ENCODE measurements at regions not wholly inside any gene's neighbourhood (a gene's known extent, or its start where the extent isn't known, plus 50 kb on each side); places are given as distances from the start of the nearest gene placed in this dataset.

DNA sequence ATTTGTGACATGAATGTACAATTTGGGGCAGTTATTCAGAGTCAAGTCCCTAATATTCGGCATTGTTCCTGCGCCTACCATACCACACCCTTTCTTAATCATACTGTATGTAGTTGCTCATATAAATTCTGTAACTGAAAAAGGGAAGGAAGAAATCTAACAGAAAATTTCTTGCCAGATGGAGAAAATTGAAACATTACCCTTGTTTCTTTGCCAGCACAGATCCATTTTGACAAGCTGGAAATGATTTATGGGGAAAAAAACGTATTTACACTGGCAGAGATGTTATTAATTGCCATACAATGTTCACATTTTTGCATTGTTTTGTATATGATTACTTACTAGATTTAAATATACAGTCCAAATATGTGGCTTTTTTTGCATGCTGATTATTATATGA lies 363.8 kb upstream of the PKN2 start:
- Histone ChIP-seq H3K4me3 (ENCODE audit: low read depth, low read length, poor library complexity, severe bottlenecking) (no peak overlapping the region), H2AFZ (ENCODE audit: low read length) (no peak overlapping the region), H3K4me1 (ENCODE audit: insufficient read depth, low read length, poor library complexity, severe bottlenecking) (no peaks in the 10 kb centered on the region), H3K9me3 (ENCODE audit: low read length) (no peaks in the 10 kb centered on the region), H3K79me2 (ENCODE audit: insufficient read depth, low read depth, low read length) (no peaks in the 10 kb centered on the region), H3K27ac (ENCODE audit: low read depth, low read length, poor library complexity, severe bottlenecking) (no peak overlapping the region), H3K9me2 (ENCODE audit: insufficient read depth, low read length) (no peaks in the 10 kb centered on the region), H4K20me1 (ENCODE audit: insufficient read depth, low read length) (no peaks in the 10 kb centered on the region), H3K36me3 (ENCODE audit: insufficient read depth, low read length) (no peaks in the 10 kb centered on the region), H3K4me2 (ENCODE audit: low read length) (no peak overlapping the region)
- DNase-seq (ENCODE audit: low spot score): no peak
- ChIA-PET CTCF (ENCODE audit: unreplicated experiment) (no interaction called here), POLR2A (no interaction called here)
- intact Hi-C loops (cut with micrococcal nuclease; ENCODE audit: unreplicated experiment): no loop called here
- no TSS peak for BruUV-seq (replicated peaks)
- TF ChIP-seq EZH2phosphoT487 (IDR thresholded peaks at IDR 0.05; ENCODE audit: borderline replicate concordance, low read depth, low read length): no peak
- TF ChIP-seq, protein P1, sequence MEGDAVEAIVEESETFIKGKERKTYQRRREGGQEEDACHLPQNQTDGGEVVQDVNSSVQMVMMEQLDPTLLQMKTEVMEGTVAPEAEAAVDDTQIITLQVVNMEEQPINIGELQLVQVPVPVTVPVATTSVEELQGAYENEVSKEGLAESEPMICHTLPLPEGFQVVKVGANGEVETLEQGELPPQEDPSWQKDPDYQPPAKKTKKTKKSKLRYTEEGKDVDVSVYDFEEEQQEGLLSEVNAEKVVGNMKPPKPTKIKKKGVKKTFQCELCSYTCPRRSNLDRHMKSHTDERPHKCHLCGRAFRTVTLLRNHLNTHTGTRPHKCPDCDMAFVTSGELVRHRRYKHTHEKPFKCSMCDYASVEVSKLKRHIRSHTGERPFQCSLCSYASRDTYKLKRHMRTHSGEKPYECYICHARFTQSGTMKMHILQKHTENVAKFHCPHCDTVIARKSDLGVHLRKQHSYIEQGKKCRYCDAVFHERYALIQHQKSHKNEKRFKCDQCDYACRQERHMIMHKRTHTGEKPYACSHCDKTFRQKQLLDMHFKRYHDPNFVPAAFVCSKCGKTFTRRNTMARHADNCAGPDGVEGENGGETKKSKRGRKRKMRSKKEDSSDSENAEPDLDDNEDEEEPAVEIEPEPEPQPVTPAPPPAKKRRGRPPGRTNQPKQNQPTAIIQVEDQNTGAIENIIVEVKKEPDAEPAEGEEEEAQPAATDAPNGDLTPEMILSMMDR (conservative IDR thresholded peaks at IDR 0.05; ENCODE audit: low read length): no peak

DNA sequence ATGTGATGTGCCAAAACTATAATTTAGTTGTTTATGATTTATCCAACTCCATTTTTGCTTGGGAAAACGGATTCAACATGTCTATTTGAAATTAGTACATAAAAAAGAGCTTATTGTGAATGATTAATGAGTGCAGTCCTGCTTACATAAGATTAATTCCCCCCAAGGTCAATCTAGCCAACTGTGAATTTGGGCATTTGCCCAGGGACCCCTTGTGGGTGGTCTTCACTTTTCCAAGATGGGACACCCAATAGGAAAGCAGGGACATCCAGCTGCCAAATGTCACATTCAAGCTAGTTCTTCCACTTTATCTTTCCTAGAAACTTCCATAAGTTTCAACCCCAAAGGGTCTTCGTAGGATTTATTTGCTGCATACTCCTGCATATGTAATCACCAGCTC lies 362.4 kb upstream of the PKN2 start:
- BruUV-seq (replicated peaks): no TSS peak
- H3K27ac ChIP-seq (ENCODE audit: low read depth, low read length, poor library complexity, severe bottlenecking): no peak overlapping the region
- no peak overlapping the region for H2AFZ ChIP-seq (ENCODE audit: low read length)
- H3K79me2 ChIP-seq (ENCODE audit: insufficient read depth, low read depth, low read length): no peaks in the 10 kb centered on the region
- DNase-seq (ENCODE audit: low spot score): no peak
- H3K9me3 ChIP-seq (ENCODE audit: low read length): no peaks in the 10 kb centered on the region
- no peaks in the 10 kb centered on the region for H4K20me1 ChIP-seq (ENCODE audit: insufficient read depth, low read length)
- no peak overlapping the region for H3K4me2 ChIP-seq (ENCODE audit: low read length)
- no peaks in the 10 kb centered on the region for H3K4me1 ChIP-seq (ENCODE audit: insufficient read depth, low read length, poor library complexity, severe bottlenecking)
- H3K4me3 ChIP-seq (ENCODE audit: low read depth, low read length, poor library complexity, severe bottlenecking): no peak overlapping the region
- CTCF ChIA-PET (ENCODE audit: unreplicated experiment): no interaction called here
- intact Hi-C loops (cut with micrococcal nuclease; ENCODE audit: unreplicated experiment): no loop called here
- no peaks in the 10 kb centered on the region for H3K36me3 ChIP-seq (ENCODE audit: insufficient read depth, low read length)
- H3K9me2 ChIP-seq (ENCODE audit: insufficient read depth, low read length): no peaks in the 10 kb centered on the region
- POLR2A ChIA-PET: interaction anchor here (0.6 kb wide), 3 partner anchors 8 to 1618 kb away, joined by 3 read pairs; partner anchors contain the start of gene SH3GLB1
- TF ChIP-seq, protein P1 (conservative IDR thresholded peaks at IDR 0.05; ENCODE audit: low read length): no peak
- no peak for TF ChIP-seq EZH2phosphoT487 (IDR thresholded peaks at IDR 0.05; ENCODE audit: borderline replicate concordance, low read depth, low read length)

DNA sequence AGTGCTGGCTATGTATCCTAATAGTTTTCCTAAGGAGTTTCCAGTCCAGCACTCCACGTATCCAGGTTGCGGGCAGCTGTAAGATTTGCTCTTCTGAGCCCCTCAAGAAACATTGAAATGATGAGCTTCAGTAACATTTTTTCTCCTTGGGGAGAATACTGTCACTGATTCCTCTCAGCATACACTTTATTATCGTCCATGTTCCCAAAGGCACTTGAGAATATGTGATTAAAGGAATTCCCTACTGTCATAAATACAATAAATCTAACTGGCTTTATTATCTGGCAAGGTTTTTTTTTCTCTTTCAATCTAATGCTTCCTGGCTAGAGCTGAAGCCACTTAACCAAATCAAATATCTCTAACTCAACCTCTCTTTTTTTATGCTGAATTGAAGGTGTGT lies 359.2 kb upstream of the PKN2 start:
- no peak for DNase-seq (ENCODE audit: low spot score)
- Histone ChIP-seq H3K4me3 (ENCODE audit: low read depth, low read length, poor library complexity, severe bottlenecking) (no peak overlapping the region), H4K20me1 (ENCODE audit: insufficient read depth, low read length) (no peaks in the 10 kb centered on the region), H3K36me3 (ENCODE audit: insufficient read depth, low read length) (no peaks in the 10 kb centered on the region), H3K4me1 (ENCODE audit: insufficient read depth, low read length, poor library complexity, severe bottlenecking) (no peaks in the 10 kb centered on the region), H3K79me2 (ENCODE audit: insufficient read depth, low read depth, low read length) (no peaks in the 10 kb centered on the region), H3K9me2 (ENCODE audit: insufficient read depth, low read length) (no peaks in the 10 kb centered on the region), H2AFZ (ENCODE audit: low read length) (no peak overlapping the region), H3K4me2 (ENCODE audit: low read length) (no peak overlapping the region), H3K9me3 (ENCODE audit: low read length) (no peaks in the 10 kb centered on the region), H3K27ac (ENCODE audit: low read depth, low read length, poor library complexity, severe bottlenecking) (no peak overlapping the region)
- BruUV-seq (replicated peaks): no TSS peak
- intact Hi-C loops (cut with micrococcal nuclease; ENCODE audit: unreplicated experiment): no loop called here
- ChIA-PET CTCF (ENCODE audit: unreplicated experiment) (no interaction called here), POLR2A (no interaction called here)
- TF ChIP-seq EZH2phosphoT487 (IDR thresholded peaks at IDR 0.05; ENCODE audit: borderline replicate concordance, low read depth, low read length): no peak
- TF ChIP-seq, protein P1 (conservative IDR thresholded peaks at IDR 0.05; ENCODE audit: low read length): no peak

Data from OCI-LY7 (cell line).